H1 (cell line): ENCODE measurements at regions not wholly inside any gene's neighbourhood (a gene's known extent, or its start where the extent isn't known, plus 50 kb on each side); places are given as distances from the start of the nearest gene placed in this dataset.

Experiments used
- CTCF ChIA-PET: fragments of 300-600 bp; sonication (Branson Sonifier 250); formaldehyde crosslinking; loops from one replicate; lab custom pipeline; 2021; ENCODE audit not compliant: partially characterized antibody; lab: Charles Lee
- POLR2A ChIA-PET: fragments of 300-600 bp; sonication (Branson Sonifier 250); formaldehyde crosslinking; loops from one replicate; lab custom pipeline; 2021; ENCODE audit warnings: inconsistent platforms; ENCODE audit not compliant: partially characterized antibody; lab: Charles Lee
- DNase-seq, 2 experiments: peaks; one replicate each; pipeline versions ENCODE4 v3.0.0 to v3.0.0-alpha.2; 2010 to 2022; ENCODE audit warnings: low spot score in 2 of 2, low read depth in 1 of 2, mixed read lengths in 1 of 2
- FAIRE-seq: peaks from 2 replicates; lab custom pipeline; 2011; peaks lifted over from hg19 to GRCh38; lab: Jason Lieb, UNC
- H2AFZ ChIP-seq: 2 replicates; pipeline ENCODE4 v1.8.1; 2012; ENCODE audit warnings: low read length, inconsistent platforms
- H2AK5ac ChIP-seq: 2 replicates; pipeline ENCODE4 v1.6.1; 2013; ENCODE audit warnings: low read depth, low read length
- H2BK120ac ChIP-seq: replicated peaks from 2 replicates; pipeline ENCODE3; 2013; ENCODE audit warnings: low read depth, low read length, inconsistent platforms
- H2BK12ac ChIP-seq: 2 replicates; pipeline ENCODE4 v1.6.1; 2013; ENCODE audit warnings: low read depth, low read length
- H2BK15ac ChIP-seq: 2 replicates; pipeline ENCODE4 v1.6.1; 2013; ENCODE audit warnings: low read length
- H2BK20ac ChIP-seq: 2 replicates; pipeline ENCODE4 v1.6.1; 2013; ENCODE audit warnings: low read length
- H2BK5ac ChIP-seq: 2 replicates; pipeline ENCODE4 v1.6.1; 2013; ENCODE audit warnings: low read depth, low read length
- H3K14ac ChIP-seq: 2 replicates; pipeline ENCODE4 v1.6.1; 2013; ENCODE audit warnings: inconsistent platforms; ENCODE audit not compliant: insufficient read length
- H3K18ac ChIP-seq: 2 replicates; pipeline ENCODE4 v1.6.1; 2013; ENCODE audit warnings: low read length; ENCODE audit errors: extremely low read depth
- H3K23ac ChIP-seq: 2 replicates; pipeline ENCODE4 v1.6.1; 2013; ENCODE audit warnings: inconsistent platforms; ENCODE audit not compliant: insufficient read length
- H3K23me2 ChIP-seq: 2 replicates; pipeline ENCODE4 v1.6.1; 2013; ENCODE audit warnings: low read depth, low read length
- H3K27ac ChIP-seq: 2 replicates; pipeline ENCODE4 v1.6.1; 2011; ENCODE audit warnings: low read depth, low read length, inconsistent platforms
- H3K27me3 ChIP-seq, 4 experiments: replicated peaks in 1 of 4; 1 replicate in 1 of 4; 2 replicates in 3 of 4; pipeline versions ENCODE4 v1.6.1 to v1.8.1; 2011 to 2013; ENCODE audit warnings: low read length in 3 of 4, mild to moderate bottlenecking in 3 of 4, inconsistent platforms in 2 of 4, mixed read lengths in 2 of 4, moderate library complexity in 1 of 4; ENCODE audit not compliant: control insufficient read depth in 3 of 4, insufficient read depth in 3 of 4; ENCODE audit errors: extremely low read depth in 1 of 4
- H3K36me3 ChIP-seq, 4 experiments: 2 replicates each; pipeline versions ENCODE4 v1.6.1 to v1.8.1; 2011 to 2013; ENCODE audit warnings: mild to moderate bottlenecking in 4 of 4, low read length in 3 of 4, moderate library complexity in 2 of 4, control low read depth in 1 of 4, inconsistent platforms in 1 of 4; ENCODE audit not compliant: insufficient read depth in 4 of 4, control insufficient read depth in 2 of 4
- H3K4ac ChIP-seq: replicated peaks from 2 replicates; pipeline ENCODE3; 2013; ENCODE audit warnings: low read length, low read depth, mixed read lengths, inconsistent platforms; ENCODE audit not compliant: insufficient read length
- H3K4me1 ChIP-seq, 4 experiments: replicated peaks in 1 of 4; 1 replicate in 1 of 4; 2 replicates in 3 of 4; pipeline versions ENCODE4 v1.6.1 to v1.8.1; 2011 to 2013; ENCODE audit warnings: low read length in 3 of 4, inconsistent platforms in 2 of 4, mixed read lengths in 1 of 4; ENCODE audit not compliant: insufficient read depth in 4 of 4, control insufficient read depth in 3 of 4
- H3K4me2 ChIP-seq, 2 experiments: 2 replicates each; pipeline versions ENCODE4 v1.6.1 to v1.8.1; 2011 to 2013; ENCODE audit warnings: low read depth in 2 of 2, low read length in 2 of 2, control low read depth in 1 of 2, inconsistent platforms in 1 of 2, mild to moderate bottlenecking in 1 of 2; ENCODE audit not compliant: insufficient read depth in 1 of 2
- H3K4me3 ChIP-seq, 4 experiments: fragments of 200-600, 300-600 bp in 1 of 4; sonication (generic), shearing (Covaris generic), sonication (Bioruptor Twin) in 1 of 4; 2 replicates each; pipeline versions ENCODE4 v1.5.1 to v1.8.1; 2011 to 2016; ENCODE audit warnings: low read length in 4 of 4, low read depth in 3 of 4, control low read depth in 2 of 4, inconsistent platforms in 2 of 4, mild to moderate bottlenecking in 2 of 4, mixed read lengths in 1 of 4, moderate library complexity in 1 of 4; ENCODE audit not compliant: insufficient read depth in 2 of 4; ENCODE audit errors: extremely low read depth in 1 of 4
- H3K56ac ChIP-seq: replicated peaks from 2 replicates; pipeline ENCODE3; 2013; ENCODE audit warnings: low read depth, mild to moderate bottlenecking, mixed read lengths, low read length, inconsistent platforms; ENCODE audit not compliant: insufficient read length
- H3K79me1 ChIP-seq: 2 replicates; pipeline ENCODE4 v1.6.1; 2013; ENCODE audit warnings: low read depth, low read length, control low read depth
- H3K79me2 ChIP-seq, 2 experiments: 2 replicates each; pipeline versions ENCODE4 v1.6.1 to v1.8.1; 2012 to 2013; ENCODE audit warnings: low read length in 2 of 2, mild to moderate bottlenecking in 2 of 2, inconsistent platforms in 1 of 2; ENCODE audit not compliant: insufficient read depth in 2 of 2, control insufficient read depth in 1 of 2
- H3K9ac ChIP-seq, 4 experiments: replicated peaks in 1 of 4; 1 replicate in 1 of 4; 2 replicates in 3 of 4; pipeline versions ENCODE4 v1.6.1 to v1.8.1; 2011 to 2013; ENCODE audit warnings: low read depth in 3 of 4, low read length in 3 of 4, control low read depth in 2 of 4, mild to moderate bottlenecking in 2 of 4, moderate library complexity in 2 of 4, inconsistent platforms in 1 of 4; ENCODE audit errors: extremely low read depth in 1 of 4
- H3K9me3 ChIP-seq, 2 experiments: 2 replicates each; pipeline versions ENCODE4 v1.6.1 to v1.8.1; 2012 to 2013; ENCODE audit warnings: mild to moderate bottlenecking in 2 of 2, moderate library complexity in 2 of 2, control low read depth in 1 of 2, inconsistent platforms in 1 of 2, low read depth in 1 of 2, low read length in 1 of 2, mixed read lengths in 1 of 2; ENCODE audit not compliant: insufficient read depth in 2 of 2
- H4K20me1 ChIP-seq, 2 experiments: replicated peaks in 1 of 2; 2 replicates each; pipeline versions ENCODE3 to v1.8.1; 2011 to 2013; ENCODE audit warnings: inconsistent platforms in 2 of 2, low read length in 2 of 2, mild to moderate bottlenecking in 1 of 2; ENCODE audit not compliant: insufficient read depth in 2 of 2, control insufficient read depth in 1 of 2
- H4K5ac ChIP-seq: 2 replicates; pipeline ENCODE4 v1.6.1; 2013; ENCODE audit warnings: low read length, low read depth, mixed read lengths, inconsistent platforms; ENCODE audit not compliant: insufficient read length
- H4K8ac ChIP-seq: 2 replicates; pipeline ENCODE4 v1.8.0; 2013; ENCODE audit warnings: mild to moderate bottlenecking, moderate library complexity, low read length, inconsistent platforms; ENCODE audit not compliant: insufficient read depth; ENCODE audit errors: extremely low read depth
- H4K91ac ChIP-seq: replicated peaks from 2 replicates; pipeline ENCODE3; 2013; ENCODE audit warnings: low read length, mixed read lengths, inconsistent platforms; ENCODE audit not compliant: insufficient read length
- ASH2L ChIP-seq: fragments of 200-600, 300-600 bp; sonication (generic); IDR thresholded peaks from one replicate; pipeline ENCODE4 v1.7.1; 2017; ENCODE audit warnings: low read length
- ATF3 ChIP-seq: IDR thresholded peaks from 2 replicates; pipeline ENCODE4 v1.6.1; 2011; ENCODE audit warnings: low read depth, mild to moderate bottlenecking, low read length; ENCODE audit not compliant: insufficient read depth
- EGR1 ChIP-seq: IDR thresholded peaks from 2 replicates; pipeline ENCODE4 v1.6.1; 2011; ENCODE audit warnings: low read depth, low read length, borderline replicate concordance
- EP300 ChIP-seq, 2 experiments: IDR thresholded peaks; 1 replicate in 1 of 2; 2 replicates in 1 of 2; pipeline ENCODE4 v1.6.1; 2011 to 2012; ENCODE audit warnings: low read depth in 2 of 2, low read length in 2 of 2, mild to moderate bottlenecking in 2 of 2, borderline replicate concordance in 1 of 2, inconsistent platforms in 1 of 2, moderate library complexity in 1 of 2
- EZH2 ChIP-seq: fragments of 200-600 bp; sonication (generic); IDR thresholded peaks from 2 replicates; pipeline ENCODE4 v1.7.1; 2012; ENCODE audit warnings: low read depth, mild to moderate bottlenecking, moderate library complexity, low read length, inconsistent platforms; ENCODE audit not compliant: severe bottlenecking
- MAFK ChIP-seq: IDR thresholded peaks from 2 replicates; pipeline ENCODE4 v1.6.1; 2012; ENCODE audit warnings: low read depth, mild to moderate bottlenecking, improper control_type of control experiment, low read length
- POLR2A ChIP-seq, 2 experiments: IDR thresholded peaks; 1 replicate in 1 of 2; 2 replicates in 1 of 2; pipeline ENCODE4 v1.6.1; 2011; ENCODE audit warnings: low read depth in 2 of 2, low read length in 2 of 2, mild to moderate bottlenecking in 2 of 2; ENCODE audit errors: control extremely low read depth in 1 of 2
- POU5F1 ChIP-seq: IDR thresholded peaks from 2 replicates; pipeline ENCODE4 v1.6.1; 2011; ENCODE audit warnings: low read depth, mild to moderate bottlenecking, low read length, moderate library complexity
- RAD21 ChIP-seq, 2 experiments: IDR thresholded peaks in 1 of 2; conservative IDR thresholded peaks in 1 of 2; 2 replicates each; pipeline ENCODE4 v1.6.1; 2011; ENCODE audit warnings: low read depth in 2 of 2, low read length in 2 of 2, improper control_type of control experiment in 1 of 2, inconsistent platforms in 1 of 2, mild to moderate bottlenecking in 1 of 2, moderate library complexity in 1 of 2
- RBBP5 ChIP-seq: IDR thresholded peaks from 2 replicates; pipeline ENCODE4 v1.7.1; 2012; ENCODE audit warnings: low read depth, mild to moderate bottlenecking, inconsistent platforms, low read length, moderate library complexity, borderline replicate concordance
- RXRA ChIP-seq: IDR thresholded peaks from 2 replicates; pipeline ENCODE4 v1.6.1; 2011; ENCODE audit warnings: low read depth, mild to moderate bottlenecking, low read length, moderate library complexity; ENCODE audit not compliant: insufficient read depth
- SAP30 ChIP-seq: fragments of 300-600 bp; sonication (generic); IDR thresholded peaks from 2 replicates; pipeline ENCODE4 v1.7.1; 2012; ENCODE audit warnings: low read length, moderate library complexity, mild to moderate bottlenecking, inconsistent platforms; ENCODE audit not compliant: insufficient read depth, insufficient replicate concordance
- SIX5 ChIP-seq: IDR thresholded peaks from 2 replicates; pipeline ENCODE4 v1.6.1; 2011; ENCODE audit warnings: mild to moderate bottlenecking, low read depth, low read length
- ZNF274 ChIP-seq: IDR thresholded peaks from 2 replicates; pipeline ENCODE4 v1.7.0; 2012; ENCODE audit warnings: low read length, borderline replicate concordance; ENCODE audit errors: extremely low read depth
- WGBS, 2 experiments: shearing (Covaris generic) in 1 of 2; methylation state at CpG; one replicate each; pipeline versions ENCODE4 v1.1.6 to v1.1.7; 2013 to 2015; ENCODE audit warnings: low lambda C conversion rate in 2 of 2, mixed read lengths in 2 of 2, inconsistent platforms in 1 of 2, low coverage in 1 of 2, missing lambda C conversion rate in 1 of 2; ENCODE audit not compliant: insufficient replicate concordance in 2 of 2, insufficient coverage in 1 of 2, insufficient read length in 1 of 2; ENCODE audit errors: extremely low coverage in 1 of 2, missing lambda C conversion rate in 1 of 2; 5-methylcytosine and 5-hydroxymethylcytosine counted together

- no peak overlapping the region for H3K4ac ChIP-seq
- WGBS, 2 experiments, result 92% methylated on average over 3 of the region's 3 CpGs; no CpG with 5 or more reads in 1 of the 2 experiments
- H3K36me3 ChIP-seq, result no peaks in the 10 kb centered on the region
- no peak overlapping the region for H3K14ac ChIP-seq
- no peak overlapping the region for H2BK5ac ChIP-seq
- no peak overlapping the region for H2BK12ac ChIP-seq
- H3K27me3 ChIP-seq, result no peaks in the 10 kb centered on the region
- CTCF ChIA-PET, result interaction anchor here (0.7 to 1.5 kb wide), 5 partner anchors 9 to 297 kb away, joined by 4 to 5 read pairs (median 4); no protein-coding TSS in a partner anchor
- DNase-seq (no peak), FAIRE-seq (no peak)
- H3K4me1 ChIP-seq, result no peaks in the 10 kb centered on the region
- H3K56ac ChIP-seq, result no peak overlapping the region
- H4K8ac ChIP-seq, result no peak overlapping the region
- no peaks in the 10 kb centered on the region for H3K79me1 ChIP-seq
- H2AFZ ChIP-seq, result no peak overlapping the region
- H3K79me2 ChIP-seq, result no peaks in the 10 kb centered on the region
- H2BK20ac ChIP-seq, result no peak overlapping the region
- H3K9me3 ChIP-seq, result no peaks in the 10 kb centered on the region
- no peak overlapping the region for H4K91ac ChIP-seq
- no peak overlapping the region for H3K18ac ChIP-seq
- no peak overlapping the region for H3K4me2 ChIP-seq
- H3K4me3 ChIP-seq, result no peak overlapping the region
- POLR2A ChIA-PET, result no interaction called here
- no peak overlapping the region for H2BK120ac ChIP-seq
- no peaks in the 10 kb centered on the region for H4K20me1 ChIP-seq
- no peak overlapping the region for H3K9ac ChIP-seq
- no peak overlapping the region for H2AK5ac ChIP-seq
- no peaks in the 10 kb centered on the region for H3K23me2 ChIP-seq
- H3K23ac ChIP-seq, result no peak overlapping the region
- H3K27ac ChIP-seq, result no peak overlapping the region
- no peak overlapping the region for H2BK15ac ChIP-seq
- H4K5ac ChIP-seq, result no peak overlapping the region
- TF ChIP-seq POLR2A (IDR thresholded peaks at IDR 0.05; ENCODE audit: control extremely low read depth in 1 of 2, low read depth in 2 of 2, low read length in 2 of 2), result no peak
- no peak for TF ChIP-seq RBBP5
- no peak for TF ChIP-seq MAFK
- TF ChIP-seq ZNF274, result no peak
- no peak for TF ChIP-seq EP300 (IDR thresholded peaks at IDR 0.05; ENCODE audit: borderline replicate concordance in 1 of 2, low read depth in 2 of 2, low read length in 2 of 2)
- no peak for TF ChIP-seq SAP30
- TF ChIP-seq EZH2, result no peak
- TF ChIP-seq RXRA, result no peak
- no peak for TF ChIP-seq RAD21 (IDR thresholded peaks at IDR 0.05 in 1 of 2, conservative IDR thresholded peaks at IDR 0.05 in 1 of 2; ENCODE audit: low read depth in 2 of 2, low read length in 2 of 2)
- TF ChIP-seq POU5F1, result no peak
- TF ChIP-seq ASH2L, result no peak
- TF ChIP-seq EGR1, result no peak
- no peak for TF ChIP-seq ATF3
- no peak for TF ChIP-seq SIX5
Observed at GRCh38 chr4:180962268-180962667, 1280.9 kb upstream of the TENM3 start.
